Cerebellar cortex (tissue), 1 donor: ENCODE measurements at regions not wholly inside any gene's neighbourhood (a gene's known extent, or its start where the extent isn't known, plus 50 kb on each side); places are given as distances from the start of the nearest gene placed in this dataset.

Experiments
- DNase-seq: peaks from one replicate; pipeline ENCODE4 v3.0.0-alpha.2; 2015; ENCODE audit warnings: low spot score

DNA sequence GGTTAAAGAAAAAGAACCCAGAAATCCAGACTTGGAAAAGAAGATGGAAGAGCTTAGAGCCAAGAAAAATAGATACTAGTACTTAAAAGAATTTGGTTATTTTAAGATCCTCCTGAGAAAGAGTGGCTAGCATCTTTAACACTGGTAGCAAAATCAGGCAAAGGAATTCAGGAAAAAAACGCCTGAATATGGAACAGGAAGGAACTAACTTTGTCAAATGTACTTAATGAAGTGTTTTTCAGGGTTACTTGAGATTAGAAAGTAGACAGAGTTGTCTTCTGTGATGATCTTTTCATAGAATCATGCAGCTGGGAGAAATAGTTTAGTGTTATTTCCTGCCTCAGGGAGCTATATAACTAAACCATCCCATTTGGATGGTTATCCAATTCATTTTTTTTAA, 50.8 kb upstream of the SASH1 start:
- no peak for DNase-seq
